LHCN-M2 (cell line): ENCODE measurements at regions not wholly inside any gene's neighbourhood (a gene's known extent, or its start where the extent isn't known, plus 50 kb on each side); places are given as distances from the start of the nearest gene placed in this dataset.
A peak's percentile ranks its signal among the peaks of the same experiment; 100 is the strongest.
"Not testable (repeated sequence)": the region's sequence is repeated elsewhere in the genome, so short reads cannot be mapped to it uniquely, and the experiment has no call there.

Experiments used
- DNase-seq: peaks from one replicate; pipeline ENCODE4 v3.0.0-alpha.2; 2012; ENCODE audit warnings: low read depth

DNA sequence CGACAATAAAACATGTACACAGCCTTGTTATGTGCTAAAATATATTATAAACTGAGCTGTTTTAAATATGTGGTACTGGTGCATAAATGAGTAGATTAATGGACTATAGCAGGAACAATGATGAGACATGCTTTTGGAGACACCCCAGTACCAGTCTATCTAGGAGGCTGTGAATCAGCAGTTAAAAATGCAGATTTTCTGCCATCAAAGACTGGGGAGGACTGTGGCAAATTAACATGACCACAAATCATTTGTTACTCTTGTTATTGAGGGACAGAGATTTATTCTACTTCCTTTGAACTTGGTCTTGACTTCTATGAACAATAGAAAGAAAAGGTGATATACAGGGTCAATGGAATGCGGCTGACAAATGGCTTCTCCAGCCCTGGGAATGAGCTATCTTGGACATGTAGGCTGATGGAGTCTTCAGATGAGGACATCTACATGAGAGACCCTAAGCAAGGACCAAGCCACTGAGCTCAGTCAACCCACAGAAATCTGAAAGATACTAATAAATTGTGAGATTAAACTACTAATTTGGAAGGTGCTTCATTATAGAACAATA, 551.7 kb upstream of the GJE1 start:
- peak; percentile 79 for DNase-seq

DNA sequence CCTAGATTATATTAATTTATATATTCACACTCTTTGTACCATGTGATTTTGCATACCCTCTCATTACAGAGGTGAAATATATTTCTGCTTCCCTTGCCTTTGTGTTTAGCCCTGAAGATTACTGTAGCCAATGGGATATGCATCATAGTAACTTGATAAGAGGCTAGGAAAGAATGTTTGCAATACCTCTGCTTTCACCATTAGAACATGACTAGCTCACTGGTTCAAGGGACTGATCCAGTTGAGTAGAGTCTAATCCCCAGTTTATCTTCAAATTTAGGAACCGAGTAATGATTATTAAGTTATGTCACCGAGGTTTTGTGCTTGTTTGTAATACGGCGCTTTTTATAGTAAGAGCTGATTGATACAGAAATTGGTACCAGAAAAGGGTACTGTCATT, 552.6 kb upstream of the GJE1 start:
- no peak for DNase-seq

DNA sequence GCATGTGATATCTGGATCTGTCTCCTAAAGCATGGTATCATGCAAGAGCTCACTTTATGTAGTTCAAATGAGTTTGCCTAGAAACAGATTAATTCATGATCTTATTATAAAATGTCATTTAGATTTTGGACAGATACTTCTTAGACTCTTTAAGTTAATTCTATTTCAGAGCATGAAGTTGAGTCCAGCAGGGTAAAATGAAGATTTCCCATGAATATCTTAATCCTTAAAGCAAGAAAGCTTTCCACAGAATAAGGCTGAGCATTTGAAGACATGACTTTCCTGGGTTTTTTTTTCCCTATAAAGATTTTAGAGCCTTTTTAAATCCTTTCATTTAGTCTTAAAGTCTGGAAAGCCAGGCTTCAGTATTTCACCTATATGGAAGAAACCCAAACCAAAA, 556.0 kb upstream of the GJE1 start:
- no peak for DNase-seq

DNA sequence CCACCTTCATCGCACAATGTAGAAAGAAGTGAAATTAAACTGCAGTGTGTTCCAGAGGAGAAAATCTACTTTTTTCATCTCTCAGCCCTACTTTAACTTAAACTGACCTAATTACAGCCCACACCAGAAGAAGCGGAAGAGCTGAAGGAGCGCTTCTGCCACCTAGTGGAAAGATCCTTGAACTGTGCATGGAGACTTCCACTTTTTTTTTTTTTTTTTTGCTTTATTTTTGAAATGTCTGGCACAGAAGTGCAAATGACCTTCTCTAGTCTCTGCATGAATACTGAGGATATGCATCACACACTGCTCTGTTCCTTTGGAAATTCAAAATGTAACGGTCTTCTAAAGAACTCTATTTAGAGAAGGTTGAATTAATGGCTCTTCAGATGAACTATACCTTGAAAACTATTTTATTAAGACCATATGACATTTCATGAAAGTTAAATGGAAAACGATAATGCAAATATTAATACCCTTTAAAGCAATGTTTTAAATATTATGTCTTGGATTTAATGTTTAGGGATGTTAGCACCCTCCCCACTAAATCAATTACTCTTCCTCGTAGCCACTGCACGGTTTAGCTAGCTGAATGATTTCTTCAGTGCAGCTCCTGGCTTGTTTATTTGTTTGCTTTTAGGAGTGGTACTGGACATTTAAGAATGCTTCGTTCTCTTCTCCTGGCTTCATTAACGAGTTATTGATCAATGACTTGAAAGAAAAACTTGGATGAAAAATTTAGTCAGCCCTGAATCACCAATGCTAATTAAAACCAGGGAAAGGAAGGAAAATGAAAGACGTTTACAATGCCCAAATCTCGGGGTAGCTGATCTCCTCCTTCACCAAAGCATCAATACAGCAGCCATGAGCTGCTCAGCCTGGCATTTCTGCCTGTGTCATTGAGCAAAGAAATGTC, 569.6 kb upstream of the GJE1 start:
- peak; percentile 90 for DNase-seq

DNA sequence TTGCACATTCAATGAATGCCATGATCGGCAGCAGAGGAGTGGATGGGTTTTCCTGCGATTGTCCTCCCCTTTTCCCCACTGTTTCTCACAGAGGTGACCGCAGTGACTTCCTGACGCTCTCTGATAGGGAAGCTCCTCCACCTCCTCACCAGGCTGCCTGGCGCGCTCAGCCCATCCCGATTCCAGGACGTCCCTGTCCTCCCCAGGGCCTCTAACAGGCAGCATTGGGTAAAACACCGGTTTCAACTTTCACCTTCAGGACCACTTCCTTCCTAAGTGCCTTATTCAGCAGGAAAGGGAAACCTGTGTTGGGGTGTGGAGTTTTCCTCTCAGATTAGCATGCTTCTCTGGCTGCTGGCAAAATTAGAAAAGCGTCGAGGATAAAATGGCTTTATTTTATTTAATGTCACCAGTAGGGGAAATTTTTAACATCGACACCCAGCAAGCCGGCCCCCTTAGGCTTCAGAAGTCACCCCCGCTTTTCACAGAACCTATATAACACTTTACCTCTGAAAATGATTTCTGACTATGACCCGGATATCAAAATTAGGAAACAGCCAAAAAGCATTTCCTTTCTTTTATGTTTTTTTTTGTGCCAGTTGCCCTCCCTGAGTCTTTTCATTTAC, 570.4 kb upstream of the GJE1 start:
- peak; percentile 51 for DNase-seq

DNA sequence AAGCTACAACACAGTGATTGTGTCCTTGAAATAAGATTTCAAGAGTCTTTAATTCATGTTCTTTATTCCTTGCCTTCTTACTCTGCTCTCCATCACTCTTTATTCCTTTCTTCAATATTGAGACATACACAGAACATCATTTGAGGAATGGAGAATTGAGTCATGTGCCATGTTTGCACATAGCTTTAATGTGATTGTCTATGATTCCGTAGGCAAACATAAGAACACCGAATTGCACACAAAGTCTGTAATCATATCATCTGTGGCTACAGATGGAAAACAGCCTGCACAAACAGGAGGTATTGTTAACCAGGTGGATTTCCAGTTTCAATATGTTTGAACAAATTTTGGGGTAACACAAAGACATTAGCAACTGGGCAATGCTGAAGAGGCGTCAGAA, 571.6 kb upstream of the GJE1 start:
- no peak for DNase-seq

DNA sequence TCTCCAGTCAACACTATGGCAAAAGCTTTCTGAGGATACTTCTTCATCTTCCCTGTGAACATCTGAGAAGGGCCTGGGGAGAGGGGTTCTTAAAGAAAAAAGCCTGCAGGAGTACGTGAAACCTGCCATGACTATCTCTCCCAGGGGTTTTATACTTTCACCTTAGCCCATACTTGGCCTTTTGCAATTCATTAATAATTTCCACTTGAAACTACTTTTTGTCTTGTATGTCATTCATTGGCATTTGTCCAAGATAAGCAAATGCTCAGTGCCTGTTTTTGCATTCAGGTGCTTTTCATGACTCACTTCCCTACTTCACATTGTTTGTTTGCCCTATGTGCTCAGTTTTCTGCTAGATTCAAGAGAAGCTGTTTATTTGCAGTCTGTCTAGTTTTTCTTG, 580.3 kb upstream of the GJE1 start:
- peak; percentile 81 for DNase-seq

DNA sequence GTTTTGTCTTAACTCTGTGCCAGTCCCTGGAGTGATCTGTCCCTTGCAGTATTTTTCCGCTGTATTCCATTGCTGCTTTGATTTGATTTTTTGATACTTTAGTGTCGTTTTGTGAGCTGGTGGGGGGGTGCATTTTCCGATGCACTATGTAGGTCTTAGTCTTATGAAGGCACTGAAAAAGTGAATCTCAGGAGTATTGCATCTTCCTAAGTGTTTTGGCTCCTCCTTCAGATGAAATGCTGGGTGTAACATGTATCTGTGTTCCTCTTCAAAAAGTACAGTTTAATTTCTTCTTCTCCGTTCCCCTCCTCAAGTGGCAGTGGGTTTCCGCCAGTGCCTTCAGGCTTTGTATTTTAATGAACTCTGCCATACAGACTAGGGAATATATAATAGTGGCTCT, 580.7 kb upstream of the GJE1 start:
- no peak for DNase-seq

DNA sequence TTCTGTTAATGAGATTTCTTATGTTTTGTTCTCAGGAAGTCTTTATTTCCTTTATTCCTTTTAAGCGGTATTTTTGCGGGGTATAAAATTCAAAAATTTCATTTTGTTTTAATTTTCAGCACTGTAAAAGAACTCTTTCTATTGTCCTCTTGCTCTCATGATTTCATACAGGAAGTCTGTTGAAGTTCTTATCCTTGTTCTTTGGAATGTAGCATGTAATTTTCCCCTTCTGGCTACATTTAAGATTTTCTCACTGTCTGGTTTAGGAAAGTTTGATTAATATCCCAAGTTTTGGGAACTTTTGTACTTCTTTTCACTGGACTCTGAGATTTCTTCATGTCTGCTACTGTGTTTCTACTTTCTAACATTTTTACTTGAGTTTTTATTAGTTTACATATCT, 581.4 kb upstream of the GJE1 start:
- DNase-seq: peak; percentile 18

DNA sequence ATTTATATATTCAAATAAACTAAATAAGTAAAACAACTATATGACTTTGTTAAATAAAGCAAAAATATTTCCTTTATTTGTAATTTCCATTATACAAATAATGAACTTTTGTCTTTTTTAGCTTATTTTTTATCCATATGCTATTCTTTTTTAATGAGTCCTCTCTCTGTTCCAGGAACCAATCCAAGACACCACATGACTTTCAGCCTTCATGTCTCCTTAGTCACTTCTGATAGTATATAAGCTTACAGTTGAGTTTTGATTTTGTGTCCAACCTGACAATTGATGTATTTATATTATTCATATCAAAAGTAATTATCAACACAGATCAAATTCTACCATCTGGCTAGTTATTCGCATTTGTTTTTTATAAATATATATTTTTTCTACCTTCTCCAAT, 582.3 kb upstream of the GJE1 start:
- peak; percentile 14 for DNase-seq

DNA sequence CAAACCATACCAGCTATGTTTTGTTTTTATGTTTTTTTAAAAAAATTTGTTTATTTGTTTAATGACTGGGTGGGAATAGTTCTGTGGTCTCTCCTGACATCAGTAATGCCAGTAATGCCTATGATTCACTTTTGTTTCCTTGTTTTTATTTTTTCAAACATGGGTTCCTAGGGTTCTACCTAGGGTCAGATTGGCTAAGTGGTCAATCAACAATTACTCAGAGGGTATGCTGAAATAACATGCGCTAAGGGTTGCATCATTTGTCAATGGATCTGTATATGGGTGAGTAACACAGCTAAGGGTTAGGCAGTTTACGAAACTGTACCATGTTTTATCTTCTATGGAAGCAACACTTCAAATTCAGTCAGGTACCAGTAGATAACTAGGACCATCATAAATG, 583.8 kb upstream of the GJE1 start:
- peak; percentile 96 for DNase-seq

DNA sequence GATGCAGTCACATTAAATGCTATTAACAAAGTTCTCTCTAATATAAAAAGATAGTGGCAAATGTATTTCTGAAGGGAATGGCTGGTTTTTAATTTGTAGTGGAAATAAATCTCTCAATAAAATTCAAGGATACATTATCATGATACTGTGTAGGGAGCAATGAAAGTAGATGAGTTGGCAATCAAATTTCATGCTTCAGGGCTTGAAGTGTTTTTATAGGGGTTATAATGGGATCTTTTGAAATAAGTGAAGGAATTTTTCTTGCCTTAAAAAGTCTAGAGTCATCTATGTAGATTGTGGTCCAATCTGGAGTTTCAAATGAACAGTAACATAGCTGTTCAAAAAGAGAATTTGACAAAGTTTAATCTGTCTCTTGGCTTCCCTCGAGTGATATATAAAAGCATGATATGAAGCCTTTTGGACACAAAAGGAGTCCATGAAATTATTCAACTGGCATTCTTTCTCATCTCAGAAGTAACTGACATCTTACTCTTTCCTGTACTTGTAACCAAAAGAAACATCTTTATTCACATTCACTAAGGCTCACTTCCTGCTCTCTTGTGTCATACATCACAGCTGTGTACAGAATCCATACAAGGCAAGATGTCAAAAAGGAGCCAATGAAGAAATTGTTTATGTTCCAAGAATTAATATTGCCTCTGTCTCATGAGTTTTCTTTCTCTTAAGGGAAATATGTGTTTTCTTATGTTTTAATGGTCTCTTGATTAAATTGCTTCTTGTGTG, 591.0 kb upstream of the GJE1 start:
- peak; percentile 37 for DNase-seq

DNA sequence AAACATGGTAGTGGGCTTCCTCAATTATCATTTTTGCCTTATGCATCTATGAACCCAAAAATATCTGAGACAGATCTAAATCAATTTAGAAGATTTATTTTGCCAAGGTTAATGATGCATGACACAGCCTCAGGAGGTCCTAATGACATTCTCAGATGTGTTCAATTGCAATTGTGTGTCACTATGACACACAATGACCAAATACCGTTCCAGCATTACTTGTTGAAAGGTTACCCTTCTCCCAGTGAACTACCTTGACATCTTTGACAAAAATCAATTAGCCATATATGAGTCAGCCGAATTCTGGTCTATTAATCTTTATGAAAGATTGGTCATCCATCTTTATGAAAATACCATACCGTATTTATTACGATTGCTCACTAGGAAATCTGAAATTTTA, 592.5 kb upstream of the GJE1 start:
- DNase-seq: no peak

DNA sequence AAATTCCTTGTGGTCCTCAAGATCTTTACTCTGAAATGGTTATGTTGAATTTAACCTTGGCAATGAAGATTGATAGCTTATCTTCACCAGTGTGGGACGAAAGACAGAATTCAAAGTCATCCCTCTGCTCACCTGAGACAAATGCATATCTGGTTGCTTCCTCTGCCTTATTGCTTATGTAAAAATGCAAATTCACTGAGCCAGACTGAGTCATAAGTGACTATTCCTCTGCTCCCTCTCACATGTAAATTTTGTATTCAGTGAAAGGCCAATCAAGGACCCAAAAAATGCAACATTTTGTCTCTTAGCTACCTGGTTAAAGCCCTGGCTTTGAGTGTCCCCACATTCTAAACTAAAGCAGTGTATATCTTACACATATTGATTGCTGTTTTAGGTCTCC, 593.1 kb upstream of the GJE1 start:
- DNase-seq: no peak

DNA sequence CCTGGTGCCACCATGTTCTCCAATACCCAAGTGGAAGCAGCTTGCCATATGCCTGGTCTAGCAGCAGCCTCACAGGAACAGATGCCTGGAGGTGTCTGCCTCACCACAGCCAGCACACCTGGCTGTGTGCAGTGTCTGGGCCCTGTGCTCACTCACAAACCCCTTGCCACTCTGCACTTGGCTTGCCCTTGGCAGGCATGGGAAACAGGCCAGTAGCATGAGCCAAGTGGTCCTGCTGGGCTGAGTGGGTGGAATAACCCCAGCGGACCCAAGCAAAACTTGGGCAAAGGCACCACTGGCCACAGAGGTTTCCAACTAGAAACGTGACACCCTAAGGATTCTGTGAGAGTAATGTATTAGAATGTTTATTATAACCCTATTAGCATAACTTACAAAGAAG, 600.5 kb upstream of the GJE1 start:
- DNase-seq: no peak

DNA sequence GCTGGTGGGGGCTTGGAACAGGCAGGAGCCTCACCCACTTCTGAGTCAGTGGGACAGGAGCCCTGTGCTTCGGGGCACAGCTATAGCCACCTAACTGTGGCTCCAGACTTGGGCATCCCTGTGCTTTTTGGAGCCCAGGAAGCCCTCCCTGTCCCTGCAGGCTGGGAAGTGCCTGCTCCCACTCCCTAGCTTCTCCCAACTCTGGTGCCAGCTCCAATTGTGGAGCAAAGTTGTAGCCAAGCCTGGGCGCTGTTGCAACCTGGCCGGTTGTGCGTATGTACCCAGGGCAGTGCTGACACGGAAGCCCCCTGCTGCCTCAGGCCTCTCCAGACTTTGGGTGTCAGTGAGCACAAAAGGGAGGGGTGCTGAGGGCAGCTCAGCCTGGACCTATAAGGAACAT, 601.7 kb upstream of the GJE1 start:
- no peak for DNase-seq

DNA sequence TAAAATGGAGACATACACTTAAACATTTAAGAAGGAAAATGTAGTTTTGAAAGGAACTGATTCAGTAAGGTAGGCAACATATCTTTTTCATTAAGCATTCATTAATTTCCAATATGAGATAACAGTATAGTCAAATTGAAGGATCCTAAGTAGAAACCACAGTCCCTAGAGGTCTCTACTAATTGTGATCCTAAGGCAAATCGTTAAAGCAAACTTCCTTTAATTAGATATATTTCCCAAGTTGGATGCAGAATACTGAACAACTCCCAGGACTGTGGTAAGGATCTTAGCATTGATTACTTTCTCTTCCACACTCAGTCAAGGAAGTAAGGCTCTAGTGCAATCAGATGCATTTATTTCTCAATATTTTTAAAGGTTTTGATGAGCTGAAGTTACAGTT, 604.1 kb upstream of the GJE1 start:
- DNase-seq: no peak

DNA sequence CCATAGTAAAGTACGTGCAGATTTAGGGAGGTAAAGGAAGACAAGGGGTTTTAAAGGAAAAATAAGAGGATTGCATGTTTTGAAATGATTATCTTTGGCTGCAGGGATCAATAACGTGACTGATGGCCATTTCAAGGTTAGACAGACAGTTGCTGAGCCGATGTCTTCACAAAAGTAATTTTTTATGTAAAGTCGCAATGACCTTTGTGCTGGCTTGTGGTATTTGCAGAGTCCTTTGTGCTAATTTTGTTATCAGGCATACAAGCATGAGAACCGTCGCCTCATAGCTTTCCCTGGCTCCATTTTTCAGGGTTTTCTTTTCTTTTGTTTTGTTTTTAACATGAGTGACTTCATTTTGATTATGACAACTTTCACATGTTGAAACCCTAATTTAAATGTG, 605.7 kb upstream of the GJE1 start:
- no peak for DNase-seq

DNA sequence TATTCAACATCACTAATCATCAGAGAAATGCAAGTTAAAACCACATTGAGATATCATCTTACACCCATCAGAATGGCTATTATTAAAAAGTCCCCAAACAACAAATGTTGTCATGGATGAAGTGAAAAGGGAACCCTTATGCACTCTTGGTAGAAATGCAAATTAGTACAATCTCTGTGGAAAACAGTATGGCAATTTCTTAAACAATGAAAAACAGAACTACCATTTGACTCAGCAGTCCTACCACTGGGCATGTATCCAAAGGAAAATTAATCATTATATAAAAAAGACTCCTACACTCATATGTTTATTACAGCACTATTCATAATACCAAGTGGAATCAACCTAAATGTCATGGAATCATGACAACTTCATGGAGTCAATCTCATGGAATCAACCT, 611.3 kb upstream of the GJE1 start:
- DNase-seq: peak; percentile 39

DNA sequence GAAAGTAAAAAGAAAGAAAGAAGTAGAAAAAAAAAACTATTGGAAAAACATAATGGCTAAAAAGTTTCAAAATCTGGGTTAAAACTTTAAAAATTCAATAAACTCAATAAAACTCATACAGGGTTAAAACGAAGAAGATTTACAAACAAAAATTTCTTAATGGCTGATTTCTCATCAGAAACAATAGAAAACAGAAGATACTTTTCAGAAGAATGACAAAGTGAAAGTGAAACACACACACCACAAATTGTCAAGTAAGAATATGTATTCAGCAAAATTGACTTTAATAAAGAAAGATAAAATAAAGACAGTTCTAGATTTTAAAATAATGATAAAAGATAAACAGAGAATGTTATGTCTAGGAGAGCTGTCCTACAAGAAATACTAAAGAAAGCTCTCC, 618.9 kb upstream of the GJE1 start:
- peak; percentile 34 for DNase-seq

DNA sequence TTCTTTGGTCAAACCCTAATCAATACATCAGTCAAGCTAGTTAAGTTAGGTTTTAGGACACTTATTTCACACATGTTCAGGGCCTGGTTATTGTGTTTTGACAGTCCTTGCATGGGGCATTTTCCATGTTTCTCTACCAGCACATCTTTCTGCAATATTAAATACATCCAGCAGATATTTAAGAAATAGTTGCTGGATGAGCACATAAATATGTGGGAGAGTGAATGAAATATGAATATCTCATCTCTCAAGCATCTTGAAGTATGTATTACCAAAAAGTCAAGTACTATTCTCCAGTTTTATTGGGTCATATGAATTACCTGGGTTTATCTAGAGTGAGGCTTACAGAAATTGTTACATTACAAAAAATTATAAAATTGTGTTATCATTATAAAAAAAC, 621.9 kb upstream of the GJE1 start:
- no peak for DNase-seq

DNA sequence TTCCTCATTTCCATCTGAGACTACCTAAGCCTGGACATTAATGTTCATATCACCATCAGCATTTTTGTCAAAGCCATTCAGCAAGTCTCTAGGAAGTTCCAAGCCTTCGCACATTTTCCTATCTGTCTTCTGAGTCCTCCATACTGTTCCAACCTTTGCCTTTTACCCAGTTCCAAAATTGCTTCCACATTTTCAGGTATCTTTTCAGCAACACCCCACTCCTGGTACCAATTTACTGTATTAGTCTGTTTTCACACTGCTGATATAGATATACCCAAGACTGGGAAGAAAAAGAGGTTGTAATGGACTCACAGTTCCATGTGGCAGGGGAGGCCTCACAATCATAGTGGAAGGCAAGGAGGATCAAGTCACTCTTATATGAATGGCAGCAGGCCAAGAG, 626.7 kb upstream of the GJE1 start:
- not testable (repeated sequence) for DNase-seq
